ENCODE measurements at regions not wholly inside any gene's neighbourhood (a gene's known extent, or its start where the extent isn't known, plus 50 kb on each side); places are given as distances from the start of the nearest gene placed in this dataset.
"Not testable (repeated sequence)": the region's sequence is repeated elsewhere in the genome, so short reads cannot be mapped to it uniquely, and the experiment has no call there.

GRCh38 chr5:25301836-25302235 lies 657.1 kb upstream of the CDH10 start:
- no peak overlapping the region for H3K4me3 Mint-ChIP-seq (ENCODE audit: unreplicated experiment)

DNA sequence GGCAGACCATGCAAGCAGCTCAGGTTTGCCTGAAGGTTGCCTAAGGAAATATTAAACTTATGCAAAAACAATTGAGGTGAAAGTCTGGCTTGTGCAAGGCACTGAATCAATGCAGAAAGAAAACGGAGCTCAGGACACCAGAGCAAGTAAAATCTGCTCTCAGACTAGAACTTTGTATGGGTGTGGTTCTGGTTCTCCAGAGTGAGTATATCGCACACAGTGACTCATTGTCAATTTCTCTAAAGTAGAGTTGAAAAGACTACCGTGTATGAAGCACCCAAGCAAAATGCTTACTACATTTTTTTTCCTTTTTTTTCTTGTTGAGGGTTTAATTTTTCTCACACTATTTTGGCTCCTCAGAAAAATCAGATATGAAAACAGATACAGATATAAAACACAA lies 650.3 kb upstream of the CDH10 start:
- H3K4me3 Mint-ChIP-seq (ENCODE audit: unreplicated experiment), result no peak overlapping the region
- DNase-seq (ENCODE audit: low spot score), result no peak
- H3K27ac Mint-ChIP-seq (ENCODE audit: unreplicated experiment), result no peak overlapping the region
- H3K36me3 Mint-ChIP-seq (ENCODE audit: low read depth), result no peaks in the 10 kb centered on the region
- TF ChIP-seq, protein P1, sequence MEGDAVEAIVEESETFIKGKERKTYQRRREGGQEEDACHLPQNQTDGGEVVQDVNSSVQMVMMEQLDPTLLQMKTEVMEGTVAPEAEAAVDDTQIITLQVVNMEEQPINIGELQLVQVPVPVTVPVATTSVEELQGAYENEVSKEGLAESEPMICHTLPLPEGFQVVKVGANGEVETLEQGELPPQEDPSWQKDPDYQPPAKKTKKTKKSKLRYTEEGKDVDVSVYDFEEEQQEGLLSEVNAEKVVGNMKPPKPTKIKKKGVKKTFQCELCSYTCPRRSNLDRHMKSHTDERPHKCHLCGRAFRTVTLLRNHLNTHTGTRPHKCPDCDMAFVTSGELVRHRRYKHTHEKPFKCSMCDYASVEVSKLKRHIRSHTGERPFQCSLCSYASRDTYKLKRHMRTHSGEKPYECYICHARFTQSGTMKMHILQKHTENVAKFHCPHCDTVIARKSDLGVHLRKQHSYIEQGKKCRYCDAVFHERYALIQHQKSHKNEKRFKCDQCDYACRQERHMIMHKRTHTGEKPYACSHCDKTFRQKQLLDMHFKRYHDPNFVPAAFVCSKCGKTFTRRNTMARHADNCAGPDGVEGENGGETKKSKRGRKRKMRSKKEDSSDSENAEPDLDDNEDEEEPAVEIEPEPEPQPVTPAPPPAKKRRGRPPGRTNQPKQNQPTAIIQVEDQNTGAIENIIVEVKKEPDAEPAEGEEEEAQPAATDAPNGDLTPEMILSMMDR (IDR thresholded peaks at IDR 0.05), result no peak
- no peaks in the 10 kb centered on the region for H3K4me1 Mint-ChIP-seq (ENCODE audit: low read depth)
- H3K9me3 Mint-ChIP-seq (ENCODE audit: low read depth), result peaks cover 5% of the 10 kb centered on the region
- no peaks in the 10 kb centered on the region for H3K27me3 Mint-ChIP-seq (ENCODE audit: low read depth)

More at GRCh38 chr5:25301836-25302235, 657.1 kb upstream of the CDH10 start:
- Mint-ChIP-seq H3K27ac (ENCODE audit: unreplicated experiment) (no peak overlapping the region), H3K27me3 (ENCODE audit: low read depth) (peaks cover 2% of the 10 kb centered on the region), H3K36me3 (ENCODE audit: low read depth) (no peaks in the 10 kb centered on the region), H3K9me3 (ENCODE audit: low read depth) (no peaks in the 10 kb centered on the region), H3K4me1 (ENCODE audit: low read depth) (no peaks in the 10 kb centered on the region)
- TF ChIP-seq, protein P1 (IDR thresholded peaks at IDR 0.05), result no peak
- no peak for DNase-seq (ENCODE audit: low spot score)

- DNase-seq (ENCODE audit: low spot score), result not testable (repeated sequence)
Observed at GRCh38 chr5:25289766-25290165, 645.0 kb upstream of the CDH10 start.

DNA sequence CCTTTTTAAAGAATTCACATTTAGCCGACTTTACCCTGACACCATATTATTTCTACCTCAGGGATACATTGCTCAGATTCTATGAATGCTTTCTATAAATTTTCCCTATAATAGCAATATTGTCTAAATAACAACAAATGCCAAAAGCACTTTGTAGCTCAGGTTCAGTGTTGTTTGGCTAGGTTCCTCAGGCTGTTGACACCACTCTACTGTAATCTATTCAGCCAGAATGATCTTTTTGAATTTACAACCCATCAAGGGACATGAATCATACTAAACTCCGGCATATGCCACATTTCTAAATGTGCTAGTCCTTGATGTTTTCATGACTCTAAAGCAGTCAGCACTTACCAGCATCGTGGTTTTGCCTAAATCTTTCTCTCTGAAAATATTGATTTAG lies 641.5 kb upstream of the CDH10 start:
- Mint-ChIP-seq H3K36me3 (ENCODE audit: low read depth) (no peaks in the 10 kb centered on the region), H3K27ac (ENCODE audit: unreplicated experiment) (no peak overlapping the region)

More at GRCh38 chr5:25289766-25290165, 645.0 kb upstream of the CDH10 start:
- not testable (repeated sequence) for H3K4me3 Mint-ChIP-seq (ENCODE audit: unreplicated experiment); H3K9me3 Mint-ChIP-seq (ENCODE audit: low read depth); H3K27ac Mint-ChIP-seq (ENCODE audit: unreplicated experiment); H3K4me1 Mint-ChIP-seq (ENCODE audit: low read depth); H3K36me3 Mint-ChIP-seq (ENCODE audit: low read depth); H3K27me3 Mint-ChIP-seq (ENCODE audit: low read depth)

DNA sequence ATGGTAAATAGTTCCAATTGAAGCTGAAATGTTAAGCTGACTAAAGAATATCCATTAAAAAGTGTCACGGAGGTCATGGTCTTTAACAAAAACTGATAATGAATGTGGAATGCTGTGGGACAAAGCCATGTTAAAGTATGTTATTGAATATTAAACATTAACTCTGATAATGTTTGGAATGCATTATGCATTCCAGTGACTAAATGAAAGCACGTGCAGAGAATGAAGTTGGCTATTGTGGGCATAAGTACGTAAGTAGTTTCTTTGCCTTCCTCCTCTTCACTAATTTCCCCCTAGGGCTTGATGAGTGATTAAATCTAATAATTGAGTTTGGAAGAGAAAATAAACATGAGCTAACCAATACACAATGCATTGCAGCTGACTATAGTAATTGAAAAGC lies 640.4 kb upstream of the CDH10 start:
- TF ChIP-seq, protein P1 (IDR thresholded peaks at IDR 0.05), result no peak
- Mint-ChIP-seq H3K27ac (ENCODE audit: unreplicated experiment) (no peak overlapping the region), H3K4me3 (ENCODE audit: unreplicated experiment) (no peak overlapping the region), H3K27me3 (ENCODE audit: low read depth) (no peaks in the 10 kb centered on the region), H3K4me1 (ENCODE audit: low read depth) (no peaks in the 10 kb centered on the region), H3K9me3 (ENCODE audit: low read depth) (peaks cover 6% of the 10 kb centered on the region), H3K36me3 (ENCODE audit: low read depth) (no peaks in the 10 kb centered on the region)
- DNase-seq (ENCODE audit: low spot score), result no peak

More for the DNA sequence above, 641.5 kb upstream of the CDH10 start:
- TF ChIP-seq, protein P1 (IDR thresholded peaks at IDR 0.05), result no peak
- peaks cover 8% of the 10 kb centered on the region for H3K9me3 Mint-ChIP-seq (ENCODE audit: low read depth)
- DNase-seq (ENCODE audit: low spot score), result no peak
- H3K4me3 Mint-ChIP-seq (ENCODE audit: unreplicated experiment), result no peak overlapping the region
- no peaks in the 10 kb centered on the region for H3K27me3 Mint-ChIP-seq (ENCODE audit: low read depth)
- no peaks in the 10 kb centered on the region for H3K4me1 Mint-ChIP-seq (ENCODE audit: low read depth)

DNA sequence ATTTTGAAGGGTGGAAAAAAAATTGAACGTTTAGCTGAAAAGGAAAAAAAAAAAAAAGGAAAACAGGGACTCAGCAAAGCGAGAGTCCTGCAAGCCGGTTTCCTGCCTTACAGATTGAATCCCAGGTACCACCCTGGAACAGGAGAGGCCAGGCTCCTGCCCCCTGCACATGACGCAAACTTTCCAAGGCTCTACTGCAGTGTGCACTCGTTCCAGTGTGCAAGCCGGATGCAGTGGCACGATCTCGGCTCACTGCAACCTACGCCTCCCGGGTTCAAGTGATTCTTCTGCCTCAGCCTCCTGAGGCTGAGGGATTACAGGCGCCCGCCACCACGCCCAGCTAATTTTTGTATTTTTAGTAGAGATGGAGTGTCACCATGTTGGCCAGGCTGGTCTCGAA lies 618.7 kb upstream of the CDH10 start:
- DNase-seq (ENCODE audit: low spot score); H3K4me3 Mint-ChIP-seq (ENCODE audit: unreplicated experiment); H3K27ac Mint-ChIP-seq (ENCODE audit: unreplicated experiment); H3K27me3 Mint-ChIP-seq (ENCODE audit: low read depth); H3K36me3 Mint-ChIP-seq (ENCODE audit: low read depth); H3K4me1 Mint-ChIP-seq (ENCODE audit: low read depth): not testable (repeated sequence)
- H3K9me3 Mint-ChIP-seq (ENCODE audit: low read depth), result peaks cover 13% of the 10 kb centered on the region
